Keratinocyte (primary cell): ENCODE measurements at regions not wholly inside any gene's neighbourhood (a gene's known extent, or its start where the extent isn't known, plus 50 kb on each side); places are given as distances from the start of the nearest gene placed in this dataset.

Experiments
- DNase-seq: peaks from one replicate; pipeline ENCODE4 v3.0.0-alpha.2; 2011; ENCODE audit warnings: low read depth, missing footprints, low spot score
- FAIRE-seq: peaks from 2 replicates; lab custom pipeline; 2011; peaks lifted over from hg19 to GRCh38; lab: Jason Lieb, UNC
- H2AFZ ChIP-seq: 2 replicates; pipeline ENCODE4 v1.6.0; 2012; ENCODE audit warnings: low read length, control low read depth, inconsistent platforms; ENCODE audit not compliant: control insufficient read depth
- H3K27ac ChIP-seq: 2 replicates; pipeline ENCODE4 v1.5.1; 2011; ENCODE audit warnings: low read length; ENCODE audit not compliant: control insufficient read depth, insufficient read depth
- H3K27me3 ChIP-seq: 3 replicates; pipeline ENCODE4 v1.6.0; 2011; ENCODE audit warnings: low read length; ENCODE audit not compliant: control insufficient read depth, insufficient read depth; ENCODE audit errors: extremely low read depth
- H3K36me3 ChIP-seq, 2 experiments: 2 replicates in 1 of 2; 3 replicates in 1 of 2; pipeline ENCODE4 v1.5.1; 2011; ENCODE audit warnings: low read length in 2 of 2, mild to moderate bottlenecking in 1 of 2; ENCODE audit not compliant: control insufficient read depth in 2 of 2, insufficient read depth in 2 of 2; ENCODE audit errors: extremely low read depth in 1 of 2
- H3K4me1 ChIP-seq: 3 replicates; pipeline ENCODE4 v1.5.1; 2011; ENCODE audit warnings: low read length; ENCODE audit not compliant: control insufficient read depth, insufficient read depth; ENCODE audit errors: extremely low read depth
- H3K4me2 ChIP-seq: 3 replicates; pipeline ENCODE4 v1.6.0; 2011; ENCODE audit warnings: low read depth, low read length; ENCODE audit not compliant: control insufficient read depth, insufficient read depth; ENCODE audit errors: extremely low read depth
- H3K4me3 ChIP-seq, 3 experiments: fragments of 200-600 bp in 1 of 3; sonication (generic) in 1 of 3; 2 replicates in 2 of 3; 3 replicates in 1 of 3; pipeline ENCODE4 v1.5.1; 2011 to 2016; ENCODE audit warnings: low read length in 3 of 3, mild to moderate bottlenecking in 3 of 3, control low read depth in 2 of 3, inconsistent platforms in 1 of 3, low read depth in 1 of 3, mixed read lengths in 1 of 3, mixed run types in 1 of 3, moderate library complexity in 1 of 3; ENCODE audit not compliant: control insufficient read depth in 2 of 3, insufficient read depth in 2 of 3; ENCODE audit errors: extremely low read depth in 1 of 3
- H3K79me2 ChIP-seq: 2 replicates; pipeline ENCODE4 v1.6.0; 2012; ENCODE audit warnings: low read length; ENCODE audit not compliant: control insufficient read depth, insufficient read depth
- H3K9ac ChIP-seq: 3 replicates; pipeline ENCODE4 v1.6.0; 2011; ENCODE audit warnings: low read length; ENCODE audit not compliant: control insufficient read depth, insufficient read depth; ENCODE audit errors: extremely low read depth
- H3K9me1 ChIP-seq: 3 replicates; pipeline ENCODE4 v1.6.0; 2011; ENCODE audit warnings: low read length; ENCODE audit not compliant: control insufficient read depth, insufficient read depth; ENCODE audit errors: extremely low read depth
- H3K9me3 ChIP-seq: 2 replicates; pipeline ENCODE4 v1.5.1; 2012; ENCODE audit warnings: low read depth, low read length; ENCODE audit not compliant: control insufficient read depth
- H4K20me1 ChIP-seq: 3 replicates; pipeline ENCODE4 v1.6.0; 2011; ENCODE audit warnings: low read length; ENCODE audit not compliant: control insufficient read depth, insufficient read depth; ENCODE audit errors: extremely low read depth
- CTCF ChIP-seq, 3 experiments: IDR thresholded peaks in 1 of 3; conservative IDR thresholded peaks in 1 of 3; optimal IDR thresholded peaks in 1 of 3; 2 replicates in 2 of 3; 3 replicates in 1 of 3; pipeline versions ENCODE3 to v1.5.1; 2011; ENCODE audit warnings: low read length in 3 of 3, mild to moderate bottlenecking in 3 of 3, moderate library complexity in 2 of 3, control low read depth in 1 of 3, inconsistent platforms in 1 of 3; ENCODE audit not compliant: insufficient read depth in 2 of 3; ENCODE audit errors: extremely low read depth in 1 of 3
- EZH2 ChIP-seq: IDR thresholded peaks from one replicate; pipeline ENCODE4 v1.6.1; 2012; ENCODE audit warnings: inconsistent platforms, mild to moderate bottlenecking, low read length, moderate library complexity
- dilution Hi-C: fragments of 300-500 bp; cut with MboI; formaldehyde crosslinking; loops from one replicate; pipeline ENCODE4 v1.7.0; 2020; ENCODE audit warnings: low sequenced_read_pairs; ENCODE audit not compliant: extremely low pct_ligation_motif_present

- H3K27ac ChIP-seq: no peak overlapping the region
- H3K27me3 ChIP-seq: no peaks in the 10 kb centered on the region
- no peak overlapping the region for H3K4me2 ChIP-seq
- no peak for TF ChIP-seq CTCF (optimal IDR thresholded peaks at IDR 0.05 in 1 of 3, IDR thresholded peaks at IDR 0.05 in 1 of 3, conservative IDR thresholded peaks at IDR 0.05 in 1 of 3; ENCODE audit: extremely low read depth in 1 of 3, insufficient read depth in 2 of 3, low read length in 3 of 3)
- no peak for TF ChIP-seq EZH2
- H3K79me2 ChIP-seq: no peaks in the 10 kb centered on the region
- H3K9ac ChIP-seq: no peak overlapping the region
- dilution Hi-C loops: no loop called here
- no peaks in the 10 kb centered on the region for H3K9me1 ChIP-seq
- H3K9me3 ChIP-seq: no peaks in the 10 kb centered on the region
- H3K4me1 ChIP-seq: no peaks in the 10 kb centered on the region
- no peak for FAIRE-seq
- no peak overlapping the region for H3K4me3 ChIP-seq
- no peaks in the 10 kb centered on the region for H3K36me3 ChIP-seq
- no peak for DNase-seq
- no peaks in the 10 kb centered on the region for H4K20me1 ChIP-seq
- no peak overlapping the region for H2AFZ ChIP-seq
Measured at GRCh38 chr2:16080071-16080470, 139.7 kb downstream of the MYCN start.

- H3K9me1 ChIP-seq: no peaks in the 10 kb centered on the region
- TF ChIP-seq EZH2 (no peak), CTCF (optimal IDR thresholded peaks at IDR 0.05 in 1 of 3, IDR thresholded peaks at IDR 0.05 in 1 of 3, conservative IDR thresholded peaks at IDR 0.05 in 1 of 3; ENCODE audit: extremely low read depth in 1 of 3, insufficient read depth in 2 of 3, low read length in 3 of 3) (no peak)
- no peaks in the 10 kb centered on the region for H3K36me3 ChIP-seq
- no peak overlapping the region for H3K4me3 ChIP-seq
- no peaks in the 10 kb centered on the region for H3K4me1 ChIP-seq
- DNase-seq: no peak
- H3K9ac ChIP-seq: no peak overlapping the region
- no peak overlapping the region for H3K4me2 ChIP-seq
- no peaks in the 10 kb centered on the region for H3K9me3 ChIP-seq
- no peak overlapping the region for H3K27ac ChIP-seq
- dilution Hi-C loops: no loop called here
- FAIRE-seq: no peak
- no peak overlapping the region for H2AFZ ChIP-seq
- no peaks in the 10 kb centered on the region for H3K79me2 ChIP-seq
- H4K20me1 ChIP-seq: no peaks in the 10 kb centered on the region
- no peaks in the 10 kb centered on the region for H3K27me3 ChIP-seq
Measured at GRCh38 chr2:16079637-16080036, 139.3 kb downstream of the MYCN start.
